GM21723 (cell line): ENCODE measurements at regions not wholly inside any gene's neighbourhood (a gene's known extent, or its start where the extent isn't known, plus 50 kb on each side); places are given as distances from the start of the nearest gene placed in this dataset.

Source experiments
- ATAC-seq: cut with Tn5 transposase; IDR thresholded peaks from one replicate; pipeline ENCODE4 v1.9.1; 2021; ENCODE audit warnings: mild to moderate bottlenecking, moderate library complexity; ENCODE audit not compliant: unreplicated experiment

DNA sequence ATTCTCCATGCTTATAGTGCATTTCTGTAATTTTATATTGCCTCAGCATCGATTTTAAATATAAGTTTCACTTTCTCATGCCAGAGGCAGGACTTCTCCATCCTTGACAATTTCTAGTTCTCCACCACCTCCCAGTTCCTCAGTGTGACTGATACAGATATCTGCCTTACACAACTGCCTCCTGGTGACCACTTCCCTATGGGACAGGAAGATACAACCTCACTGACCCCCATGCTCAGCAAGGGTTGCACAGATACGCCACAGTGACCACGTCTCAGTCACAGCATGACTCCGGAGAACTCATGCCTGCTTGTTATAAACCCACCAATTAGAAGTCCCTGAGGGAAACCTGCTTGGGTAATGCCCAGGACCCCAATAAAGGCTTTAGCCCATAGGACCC is 284.0 kb upstream of the MC4R start:
- no peak for ATAC-seq

DNA sequence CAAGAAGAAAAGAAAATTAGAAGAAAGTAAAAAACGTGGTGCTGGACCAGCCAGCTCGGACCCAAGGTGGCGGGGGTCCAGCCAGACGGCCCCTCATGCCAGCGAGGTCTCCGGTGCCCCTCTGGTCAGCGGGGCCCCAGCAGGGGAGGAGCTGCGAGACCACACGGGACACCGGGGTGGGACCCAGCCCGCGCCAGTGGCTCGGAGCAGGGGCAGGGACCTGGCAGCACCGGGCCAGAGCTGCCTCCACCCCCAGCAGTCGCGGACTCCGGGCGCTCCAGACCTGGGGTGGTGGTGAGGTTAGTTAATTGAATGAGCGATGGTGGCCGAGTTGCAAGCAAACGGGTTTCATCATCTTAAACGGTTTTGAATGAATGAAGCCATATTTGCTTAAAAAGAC is 289.9 kb upstream of the MC4R start:
- no peak for ATAC-seq

DNA sequence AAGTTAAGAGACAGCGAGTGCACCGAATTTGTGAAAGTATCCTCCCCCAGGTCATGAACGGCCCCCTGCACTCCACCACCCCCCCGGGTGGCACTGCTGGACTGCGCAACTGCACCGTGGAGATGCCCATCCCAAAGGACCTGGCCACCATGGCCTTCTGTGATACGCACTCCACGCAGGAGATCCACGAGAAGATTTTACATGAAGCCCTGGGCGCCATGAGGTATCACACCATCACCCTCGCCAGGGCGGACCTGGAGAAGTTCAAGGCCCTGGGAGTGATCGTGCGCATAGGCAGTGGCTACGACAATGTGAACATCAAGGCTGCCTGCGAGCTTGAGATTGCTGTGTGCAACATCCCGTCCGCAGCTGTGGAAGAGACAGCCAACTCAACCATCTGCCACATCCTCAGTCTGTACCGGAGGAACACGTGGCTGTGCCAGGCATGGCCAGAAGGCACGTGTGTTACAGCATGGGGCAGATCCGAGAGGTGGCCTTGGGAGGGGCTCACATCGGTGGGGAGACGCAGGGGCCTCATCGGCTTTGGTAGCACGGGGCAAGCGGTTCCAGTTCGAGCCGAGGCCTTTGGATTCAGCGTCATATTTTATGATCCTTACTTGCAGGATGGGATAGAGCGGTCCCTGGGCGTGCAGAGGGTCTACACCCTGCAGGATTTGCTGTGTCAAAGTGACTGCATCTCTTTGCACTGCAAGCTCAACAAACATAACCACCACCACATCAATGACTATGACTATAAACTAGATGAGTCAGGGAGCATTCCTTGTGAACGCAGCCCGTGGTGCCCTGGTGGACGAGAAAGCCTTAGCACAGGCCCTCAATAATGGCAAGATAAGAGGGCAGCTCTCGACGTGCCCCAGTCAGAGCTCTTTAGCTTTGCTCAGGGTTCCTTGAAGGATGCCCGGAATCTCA is 290.8 kb upstream of the MC4R start:
- no peak for ATAC-seq

DNA sequence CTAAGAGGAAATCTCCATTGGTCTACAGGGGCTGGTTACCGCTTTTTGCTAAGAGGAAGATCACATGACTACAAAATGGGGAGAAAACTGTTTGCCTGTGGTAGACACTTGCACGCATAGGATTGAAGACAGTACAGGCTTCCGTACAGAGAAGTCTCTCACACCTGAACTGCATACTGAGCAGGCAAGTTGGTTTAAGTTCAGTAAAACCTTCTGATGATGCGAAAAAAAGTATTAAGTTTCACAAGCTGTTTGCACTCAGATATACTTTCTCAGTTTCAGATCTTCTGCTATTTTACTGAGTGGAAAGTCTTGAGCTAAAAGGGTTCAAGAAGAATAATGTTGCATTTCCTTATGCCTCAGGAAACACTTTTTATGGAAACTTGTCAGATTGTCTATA is 292.2 kb upstream of the MC4R start:
- ATAC-seq = no peak

DNA sequence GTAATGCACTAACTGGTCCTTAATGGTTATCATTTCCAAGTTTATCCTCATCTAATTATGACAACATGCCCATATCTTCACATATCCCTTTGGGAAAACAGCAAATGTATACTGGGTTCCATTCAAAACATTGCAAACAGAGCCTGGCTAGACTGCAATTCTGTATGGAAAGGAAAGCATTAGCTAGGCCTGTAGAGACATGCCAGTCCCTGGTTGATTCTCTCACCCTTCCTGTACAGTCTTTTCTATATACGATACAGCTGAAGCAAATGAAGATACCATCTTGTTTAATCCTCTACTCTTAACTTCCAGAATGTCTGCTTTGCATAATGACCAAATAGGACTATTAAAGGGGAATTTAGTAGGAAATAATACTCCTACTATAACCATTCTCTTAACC is 294.4 kb upstream of the MC4R start:
- ATAC-seq = no peak

DNA sequence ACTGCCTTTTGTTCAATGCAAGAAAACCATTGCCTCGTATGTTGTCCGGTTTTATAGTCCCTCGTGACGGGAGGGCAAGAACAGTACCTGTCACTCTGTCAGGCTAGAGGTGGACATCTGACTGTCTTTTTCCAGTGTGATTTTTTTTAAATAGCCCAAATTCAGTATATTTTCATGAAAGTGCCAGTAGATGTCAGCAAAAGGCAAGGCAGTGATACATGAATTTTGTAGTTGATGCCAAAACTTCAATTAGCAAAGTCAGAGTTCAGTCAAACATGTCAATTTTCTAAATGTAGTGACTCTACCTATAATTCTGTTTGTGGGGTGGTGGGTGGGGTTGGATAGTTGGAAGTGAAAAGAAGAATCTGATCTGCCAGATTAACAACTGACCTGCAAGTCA is 296.0 kb upstream of the MC4R start:
- ATAC-seq = no peak

DNA sequence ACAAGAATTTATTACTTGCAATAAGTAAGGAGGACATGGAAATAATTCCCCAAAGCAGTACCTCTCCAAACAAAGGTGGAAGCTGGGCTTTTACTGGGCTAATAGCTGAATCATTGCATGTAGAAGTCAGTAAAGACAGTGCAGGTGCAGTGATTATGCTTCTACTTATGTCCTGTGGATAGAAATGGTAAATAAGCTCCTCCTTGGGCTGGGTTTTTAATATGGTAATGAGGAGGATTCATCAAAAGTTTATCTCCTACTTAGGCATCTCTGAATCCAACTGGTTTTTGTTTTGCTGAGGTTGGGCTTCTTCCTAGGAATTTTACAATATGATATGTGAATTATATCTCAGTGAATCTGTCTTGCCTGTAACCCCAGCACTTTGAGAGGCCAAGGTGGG is 297.4 kb upstream of the MC4R start:
- ATAC-seq = no peak

DNA sequence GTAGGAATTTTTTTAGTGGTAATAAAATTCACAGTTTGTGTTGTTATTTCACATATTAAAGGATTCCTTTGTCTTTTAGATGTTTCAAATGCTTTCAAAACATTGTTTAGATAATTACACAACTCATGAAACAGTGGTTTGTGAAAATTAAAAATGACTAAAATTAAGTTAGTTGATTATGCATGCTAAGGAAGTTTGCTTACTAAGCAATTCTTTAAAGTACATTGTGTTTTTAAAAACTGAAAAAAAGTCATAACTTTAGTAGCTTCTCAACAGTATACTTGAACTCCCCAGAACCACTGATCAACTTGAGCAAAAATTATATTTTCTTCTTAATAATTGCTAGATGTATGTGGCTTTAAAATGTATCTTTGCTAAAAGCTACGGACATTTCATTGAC is 298.4 kb upstream of the MC4R start:
- no peak for ATAC-seq

DNA sequence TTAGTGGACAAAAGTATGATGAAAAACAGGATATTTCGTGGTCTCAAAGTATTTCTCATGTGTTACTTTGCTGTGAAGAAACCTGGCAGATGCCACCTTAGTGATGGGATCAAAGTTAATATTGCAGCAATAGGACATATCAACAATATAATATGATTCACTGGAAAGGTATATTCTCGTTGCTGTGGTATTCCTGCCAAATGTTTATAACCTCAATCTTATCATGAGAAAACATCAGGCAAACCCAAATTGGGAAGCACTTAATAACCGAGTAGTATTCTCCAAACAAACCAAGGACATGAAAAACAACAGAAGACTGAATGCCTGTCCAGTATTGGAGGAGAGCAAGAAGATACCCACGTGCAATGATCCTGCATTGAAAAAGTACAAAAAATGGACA is 302.6 kb upstream of the MC4R start:
- ATAC-seq = no peak

DNA sequence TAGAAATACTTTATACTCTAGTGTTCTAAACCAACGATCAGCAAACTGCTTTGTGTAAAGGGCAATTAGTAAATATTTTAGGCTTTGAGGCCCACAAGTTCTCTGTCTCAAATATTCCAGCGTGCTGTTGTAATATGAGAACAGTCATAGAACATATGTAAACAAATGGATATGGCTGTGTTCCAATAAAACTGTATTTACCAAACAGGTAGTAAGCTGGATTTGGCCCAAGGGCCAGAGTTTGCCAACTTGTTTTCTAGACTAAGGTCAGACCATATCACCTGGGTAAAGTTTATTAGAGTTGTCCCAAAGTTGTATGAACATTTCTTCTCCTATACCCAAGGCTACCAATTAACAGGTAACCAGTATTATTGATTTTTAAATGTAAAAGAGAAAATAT is 303.2 kb upstream of the MC4R start:
- no peak for ATAC-seq

DNA sequence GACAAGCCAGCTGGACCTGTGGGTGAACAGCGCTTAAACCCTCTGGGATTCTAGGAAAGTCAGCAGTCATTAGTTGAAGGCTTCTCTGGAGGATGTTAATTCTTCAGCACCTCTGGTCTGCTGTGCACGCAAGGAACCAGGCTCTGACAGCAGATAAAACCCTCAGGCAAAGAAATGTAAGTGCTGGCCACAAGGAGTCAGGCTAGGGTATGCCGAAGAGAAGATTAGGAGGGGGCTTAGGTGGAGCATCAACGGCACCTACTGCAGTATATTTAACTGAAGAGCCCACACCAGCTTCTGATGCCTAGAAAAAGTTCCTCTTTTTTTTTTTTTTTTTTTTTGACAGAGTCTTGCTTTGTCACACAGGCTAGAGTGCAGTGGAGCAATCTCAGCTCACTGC is 304.2 kb upstream of the MC4R start:
- ATAC-seq = no peak

DNA sequence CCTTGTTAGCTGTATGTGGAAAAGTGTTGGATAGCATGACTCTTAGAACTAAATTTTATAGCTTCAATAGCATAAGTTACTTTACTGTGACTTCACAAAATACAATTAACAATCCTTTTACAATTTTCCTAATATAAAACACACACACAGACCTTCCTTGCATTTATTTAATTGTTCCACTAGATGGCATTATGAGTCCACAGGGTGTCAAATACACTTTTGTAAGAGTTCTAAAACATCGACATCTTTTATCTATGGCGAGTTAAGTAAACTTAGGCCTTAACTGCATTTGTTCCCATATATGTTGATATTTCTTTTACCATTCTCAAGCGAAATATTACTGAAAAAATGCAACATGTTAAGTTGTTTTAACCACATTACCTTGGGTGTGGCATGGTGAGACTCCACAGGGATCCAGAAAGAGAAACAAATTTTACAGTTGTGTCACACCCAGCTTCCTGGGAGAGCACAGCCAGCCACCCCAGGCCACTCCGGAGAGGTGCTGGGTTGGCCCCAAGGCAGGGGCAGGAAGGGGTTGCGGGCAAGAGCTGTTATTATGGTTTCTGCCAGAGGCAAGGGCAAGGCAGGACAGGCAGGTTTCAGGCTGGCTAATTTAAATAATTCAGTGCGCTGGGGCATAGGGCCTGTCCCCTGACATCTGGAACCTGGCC is 312.4 kb upstream of the MC4R start:
- ATAC-seq = no peak

DNA sequence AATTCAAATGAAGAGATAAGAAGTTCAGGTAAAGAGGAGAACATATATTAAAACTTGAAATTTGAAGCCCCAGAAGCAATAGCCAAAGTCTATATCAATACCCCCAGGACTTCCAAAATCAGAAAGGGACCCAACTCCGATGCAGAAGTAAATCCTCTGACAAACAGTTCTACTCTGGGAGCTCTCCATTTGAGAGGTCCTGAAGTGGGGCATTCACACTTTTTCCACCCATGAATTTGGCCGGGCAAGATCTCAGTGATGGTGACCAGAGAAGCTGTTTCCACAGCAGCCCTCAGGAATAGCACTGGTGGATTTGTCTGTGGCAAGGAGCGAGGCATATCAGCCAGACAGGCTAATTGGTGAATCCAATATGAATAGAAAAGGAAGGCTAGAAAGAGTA is 313.6 kb upstream of the MC4R start:
- no peak for ATAC-seq

DNA sequence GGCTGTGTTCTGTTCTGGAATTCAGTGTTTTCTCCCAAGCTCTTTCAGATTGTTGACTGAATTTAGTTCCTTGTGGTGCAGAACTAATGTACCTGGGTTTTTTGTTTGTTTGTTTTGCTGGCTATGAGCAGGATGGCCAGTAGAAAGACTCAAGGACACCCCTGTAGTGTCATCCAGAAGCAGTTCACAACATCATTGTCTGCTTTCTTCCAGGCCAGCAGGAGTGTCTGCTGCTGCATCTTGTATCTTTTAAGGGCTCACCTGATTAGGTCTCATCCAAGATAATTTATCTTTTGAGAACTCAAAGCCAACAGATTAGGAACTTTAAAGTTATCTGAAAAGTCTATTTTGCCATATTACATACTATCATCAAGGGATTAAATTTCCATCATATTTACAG is 318.5 kb upstream of the MC4R start:
- no peak for ATAC-seq

DNA sequence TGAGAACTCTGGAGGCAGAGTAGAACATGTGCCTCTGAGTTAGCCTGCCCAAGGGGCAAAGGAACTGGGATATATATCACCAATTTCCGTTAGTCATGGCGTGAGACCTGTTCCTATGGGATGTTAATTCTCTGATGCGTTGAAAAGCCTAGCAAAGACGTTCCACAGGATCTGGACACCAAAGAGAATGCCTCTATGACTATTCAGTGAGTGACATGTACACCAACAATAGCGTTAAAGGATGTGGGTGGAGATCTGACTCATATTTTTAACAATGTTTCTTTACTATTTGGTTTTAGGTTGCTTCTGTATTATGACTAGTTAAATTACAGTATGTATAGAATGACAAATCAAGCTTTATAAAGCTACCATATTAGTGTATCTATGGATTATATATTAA is 320.9 kb upstream of the MC4R start:
- ATAC-seq = no peak

DNA sequence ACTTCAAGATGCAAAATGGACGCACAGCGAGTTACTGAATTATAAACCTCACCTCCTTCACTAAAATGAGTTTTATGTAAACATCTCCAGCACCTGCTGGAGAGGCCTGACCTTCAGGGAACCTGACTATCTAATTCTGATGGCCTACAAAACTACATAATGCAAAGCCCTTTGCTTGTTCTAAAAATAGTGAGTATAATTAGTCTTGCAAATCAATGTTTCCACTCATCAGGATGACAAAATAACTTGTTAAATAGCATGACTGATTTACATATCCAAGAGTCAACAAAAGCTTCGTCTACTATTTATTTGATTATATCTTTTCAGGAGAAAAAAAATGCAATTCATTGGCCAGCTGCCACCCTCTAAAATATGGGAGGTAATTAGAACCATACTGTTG is 326.3 kb upstream of the MC4R start:
- ATAC-seq = no peak

DNA sequence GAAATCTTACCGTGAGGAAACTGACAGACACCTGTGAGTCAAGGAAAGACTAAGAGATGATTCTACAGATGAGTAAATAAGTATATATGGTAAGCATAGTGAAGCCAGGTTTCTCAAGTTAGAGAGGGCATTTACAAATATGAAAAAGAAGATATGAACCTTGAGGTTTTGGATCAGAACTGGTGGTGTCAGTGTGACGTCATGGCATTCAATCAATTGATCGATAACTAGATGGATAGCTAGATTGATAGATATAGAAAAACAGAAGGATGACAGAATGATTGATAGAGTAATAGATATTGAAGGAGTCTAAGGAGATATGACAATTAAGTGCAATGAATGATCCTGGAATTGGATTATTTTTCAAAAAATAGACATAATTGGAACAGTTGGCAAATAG is 350.2 kb upstream of the MC4R start:
- no peak for ATAC-seq

DNA sequence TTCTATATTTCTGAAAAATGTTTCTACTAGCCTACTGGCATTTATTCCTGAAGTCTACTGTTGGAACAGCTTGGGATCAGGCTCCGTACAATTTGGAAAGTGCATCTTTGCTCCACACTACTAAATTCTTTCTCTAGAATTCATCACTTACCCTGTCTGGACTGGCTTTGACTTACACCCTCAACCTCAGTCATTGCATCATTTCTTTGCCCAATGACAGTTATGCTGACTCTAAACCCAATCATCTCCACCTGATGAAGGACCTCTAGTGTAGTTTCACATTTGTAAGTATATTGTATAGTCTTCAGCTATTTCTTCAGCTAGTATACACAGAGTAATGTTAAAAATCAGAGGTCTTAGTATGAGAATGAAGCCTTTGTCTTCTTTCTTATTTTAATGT is 359.6 kb upstream of the MC4R start:
- ATAC-seq = no peak

DNA sequence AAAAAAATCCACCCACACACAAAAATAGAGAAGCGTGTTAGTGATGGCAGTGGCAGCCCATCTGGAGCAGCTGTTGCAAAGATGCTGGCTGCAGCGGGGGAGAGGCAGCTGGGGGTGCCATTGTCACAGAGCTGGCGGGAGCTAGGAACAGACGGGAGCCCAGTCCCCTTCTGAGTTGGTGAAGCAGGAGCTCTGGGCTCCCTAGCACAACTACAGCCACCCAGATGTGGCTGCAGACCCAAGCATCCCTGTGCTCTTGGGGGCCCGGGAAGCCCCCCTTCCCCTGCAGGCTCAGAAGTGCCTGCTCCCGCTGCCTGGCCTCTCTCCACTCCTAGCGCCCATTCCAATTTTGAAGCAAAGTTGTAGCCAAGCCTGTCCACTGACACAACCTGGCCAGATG is 366.6 kb upstream of the MC4R start:
- ATAC-seq = no peak

DNA sequence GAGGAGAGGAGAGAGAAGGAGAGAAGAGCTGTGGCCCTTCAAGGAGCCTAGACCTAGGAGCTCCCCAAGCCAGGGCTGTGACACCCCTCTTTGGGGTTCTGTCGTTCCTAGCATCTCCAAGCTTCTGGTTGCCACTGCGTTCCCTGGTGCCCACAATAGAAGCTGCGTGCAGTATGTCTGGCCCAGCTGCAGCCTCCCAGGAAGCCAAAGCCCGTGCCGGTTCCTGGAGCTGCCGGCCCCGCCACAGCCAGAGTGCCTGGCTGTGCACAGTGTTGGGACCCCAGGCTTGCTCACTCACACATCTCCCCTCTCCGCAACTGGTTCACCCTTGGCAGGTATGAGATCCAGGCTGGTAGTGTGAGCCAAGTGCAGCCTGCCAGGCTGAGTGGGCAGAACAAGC is 367.7 kb upstream of the MC4R start:
- no peak for ATAC-seq

DNA sequence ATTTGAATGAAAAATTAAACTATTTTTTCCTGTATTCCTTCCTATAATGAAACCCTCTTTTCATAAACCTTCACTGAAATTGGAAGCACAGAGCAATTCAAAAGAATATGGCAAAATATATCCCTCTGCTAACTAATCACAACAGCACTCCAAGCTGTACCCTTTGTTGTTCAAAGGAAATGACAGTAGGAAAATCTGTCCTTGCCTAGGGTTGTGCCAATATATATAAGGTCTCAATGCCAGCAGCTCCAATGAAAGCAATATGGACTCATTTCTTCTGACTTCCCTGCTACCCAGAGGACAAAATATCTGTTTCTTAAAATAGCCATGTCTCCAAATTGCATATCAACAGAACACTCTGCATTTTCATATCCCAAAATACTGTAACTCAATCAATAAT is 373.9 kb upstream of the MC4R start:
- ATAC-seq = no peak

DNA sequence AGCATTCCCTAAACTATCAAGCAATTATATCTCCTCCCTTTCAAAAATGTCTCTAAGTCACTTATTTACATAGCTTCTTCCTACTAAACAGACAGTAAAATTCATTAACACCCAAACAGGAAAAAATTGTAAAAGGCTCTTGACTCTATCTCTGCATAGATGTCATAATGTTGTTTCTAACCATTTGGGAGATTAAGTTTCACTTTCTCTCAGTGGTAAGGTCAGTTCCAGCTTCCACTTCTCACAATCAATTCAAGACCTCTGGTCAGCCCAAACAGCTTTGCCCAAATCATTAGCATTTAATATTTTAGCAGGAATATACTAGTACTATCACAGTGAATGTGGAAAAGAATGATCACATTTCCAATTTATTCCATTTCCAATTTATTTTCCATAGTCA is 374.3 kb upstream of the MC4R start:
- ATAC-seq = no peak

DNA sequence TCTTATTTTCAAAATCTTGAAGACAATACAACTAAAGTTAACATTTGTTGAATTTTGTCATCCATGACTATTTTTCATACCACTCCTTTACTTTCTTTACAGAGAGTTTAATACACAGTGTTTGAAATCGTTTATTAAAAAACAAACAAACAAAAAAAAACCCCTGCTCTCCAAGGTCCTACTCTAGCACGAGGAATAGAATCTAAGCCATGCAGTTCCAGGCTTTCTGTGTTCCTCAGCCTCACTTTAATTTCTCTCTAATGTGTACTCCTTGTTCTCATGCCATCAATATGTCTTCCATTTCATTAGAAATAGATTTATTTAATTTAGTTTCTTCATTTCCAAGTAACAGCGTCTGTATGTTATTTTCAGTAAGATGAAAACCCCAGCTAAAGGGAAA is 381.2 kb upstream of the MC4R start:
- no peak for ATAC-seq
